GM21528 (cell line): ENCODE measurements at regions not wholly inside any gene's neighbourhood (a gene's known extent, or its start where the extent isn't known, plus 50 kb on each side); places are given as distances from the start of the nearest gene placed in this dataset.
"Not testable (repeated sequence)": the region's sequence is repeated elsewhere in the genome, so short reads cannot be mapped to it uniquely, and the experiment has no call there.

Experiments used
- ATAC-seq: cut with Tn5 transposase; IDR thresholded peaks from one replicate; pipeline ENCODE4 v1.9.1; 2021; ENCODE audit warnings: mild to moderate bottlenecking, moderate library complexity; ENCODE audit not compliant: unreplicated experiment, low FRiP score

DNA sequence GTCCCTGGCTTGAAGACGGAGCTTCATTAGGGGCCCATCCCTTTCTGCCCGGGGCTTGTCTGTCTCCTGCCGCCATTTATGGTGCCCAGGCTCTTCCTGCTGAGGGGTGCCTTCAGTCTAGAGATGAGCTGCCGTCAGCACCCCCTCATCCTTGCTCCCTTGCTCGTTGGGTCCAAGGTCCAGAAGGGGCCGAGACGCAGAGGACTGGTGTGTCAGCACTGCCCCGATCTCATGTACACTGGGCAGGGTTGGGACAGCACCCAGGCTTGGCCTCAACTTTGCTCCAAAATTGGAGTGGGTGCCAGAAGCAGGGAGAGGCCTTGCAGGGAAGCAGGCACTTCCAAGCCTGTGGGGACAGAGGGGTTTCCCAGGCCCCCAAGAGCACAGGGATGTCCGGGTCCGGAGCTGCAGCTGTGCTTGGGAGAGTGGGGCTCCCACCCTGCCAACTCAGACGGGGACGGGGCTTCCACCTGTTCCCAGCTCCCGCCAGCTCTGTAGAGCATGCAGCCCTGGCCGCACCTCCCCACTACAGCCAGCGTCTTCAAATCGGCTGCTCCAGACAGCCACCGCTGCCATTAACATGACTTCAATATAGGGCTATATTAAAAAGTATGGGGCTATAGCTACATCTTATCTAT is 488.8 kb downstream of the TENT5A start:
- ATAC-seq: no peak

DNA sequence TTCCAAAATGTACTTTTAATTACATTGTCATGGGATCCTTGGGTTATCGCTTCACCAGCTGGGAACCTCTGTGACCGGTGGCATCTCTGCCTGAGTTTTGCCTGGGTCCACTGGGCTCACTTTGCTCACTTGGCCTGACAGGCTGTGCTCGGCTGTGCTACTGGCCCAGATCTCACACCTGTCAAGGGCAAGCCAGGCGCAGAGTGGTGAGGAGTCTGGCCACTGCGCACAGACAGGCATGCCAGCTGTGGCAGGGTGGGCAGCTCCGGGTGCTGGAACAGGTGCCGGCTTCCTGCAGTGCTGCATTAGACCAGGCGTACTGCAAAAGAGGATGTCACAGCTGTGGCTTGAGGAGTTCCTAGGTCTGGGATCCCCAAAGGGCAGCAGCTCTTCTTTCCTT is 489.8 kb downstream of the TENT5A start:
- ATAC-seq: no peak

GRCh38 chr6:81256223-81256622 is 496.3 kb downstream of the TENT5A start:
- ATAC-seq: not testable (repeated sequence)

- ATAC-seq: no peak
These were observed 498.7 kb downstream of the TENT5A start for GRCh38 chr6:81253821-81254220.

DNA sequence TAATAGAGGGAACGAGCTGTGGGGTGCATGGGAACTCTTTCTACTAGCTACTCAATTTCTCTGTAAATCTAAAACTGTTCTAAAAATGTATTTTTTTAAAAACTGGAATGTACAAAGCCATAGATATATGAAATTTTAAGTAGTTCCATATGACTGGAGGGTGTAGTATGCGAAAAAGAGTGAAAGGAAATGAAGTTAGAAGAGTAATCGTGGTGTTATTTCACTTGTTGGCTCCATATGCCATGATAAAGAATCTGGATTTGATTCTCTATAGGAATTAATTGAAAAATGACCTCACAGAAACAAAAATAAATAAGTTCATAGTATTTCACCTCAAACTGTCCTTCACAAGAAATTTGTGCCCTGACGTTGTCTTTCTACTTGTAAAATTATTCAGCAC is 500.2 kb downstream of the TENT5A start:
- no peak for ATAC-seq

- ATAC-seq: no peak
These were observed 506.3 kb downstream of the TENT5A start for GRCh38 chr6:81246200-81246599.

GRCh38 chr6:81242624-81243023 is 509.9 kb downstream of the TENT5A start:
- ATAC-seq: no peak

GRCh38 chr6:81241126-81242041 is 511.1 kb downstream of the TENT5A start:
- no peak for ATAC-seq

GRCh38 chr6:81238390-81238789 is 514.1 kb downstream of the TENT5A start:
- ATAC-seq: no peak

- ATAC-seq: no peak
These were observed 515.3 kb downstream of the TENT5A start for GRCh38 chr6:81237226-81237625.

GRCh38 chr6:81235512-81235911 is 517.0 kb downstream of the TENT5A start:
- ATAC-seq: no peak

DNA sequence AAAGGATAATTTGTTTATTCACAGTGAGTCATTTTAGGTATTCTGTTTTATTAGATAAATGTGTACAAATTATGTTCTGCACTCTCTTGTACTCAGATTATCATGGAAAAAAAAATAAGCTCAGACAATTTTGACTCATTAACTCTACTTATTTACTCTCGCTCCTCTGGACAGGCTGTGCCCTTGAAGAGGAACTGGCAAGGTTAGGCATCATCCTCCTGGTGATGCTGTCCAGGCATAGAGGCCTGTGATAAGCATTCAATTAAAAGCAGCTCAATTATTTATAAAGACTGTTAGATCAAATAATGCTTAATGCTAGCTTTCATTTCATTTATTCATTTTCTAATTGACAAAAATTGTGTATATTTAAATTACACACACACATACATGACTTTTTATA is 518.5 kb downstream of the TENT5A start:
- no peak for ATAC-seq

DNA sequence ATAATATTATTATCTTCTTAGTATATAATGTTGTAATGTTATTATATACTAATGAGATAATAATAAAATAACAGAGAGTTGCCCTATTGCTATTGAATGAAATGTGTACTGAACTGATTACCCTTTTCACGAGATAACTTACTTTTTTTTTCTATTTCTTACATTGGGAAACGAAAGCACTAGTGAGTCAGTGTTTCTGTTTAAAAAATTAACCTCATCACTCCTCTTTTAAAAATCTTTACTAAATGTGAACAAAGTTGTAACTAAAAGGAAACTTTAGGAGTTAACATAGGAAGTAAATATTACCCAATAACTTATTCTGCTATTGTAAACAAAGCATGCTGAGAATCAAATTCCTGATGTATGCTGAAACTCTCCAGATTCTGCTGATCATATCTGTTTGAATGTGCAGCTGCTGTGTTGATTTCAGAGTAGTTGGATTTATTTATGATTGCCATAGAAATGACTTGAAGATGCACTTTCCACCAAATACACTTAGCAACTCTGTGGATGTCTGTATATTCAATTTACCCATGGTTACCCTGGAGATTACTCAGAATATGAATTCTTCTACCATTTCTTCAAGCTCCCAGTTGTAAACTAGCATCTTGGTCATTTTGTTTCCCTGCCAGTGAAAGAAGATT is 523.4 kb downstream of the TENT5A start:
- ATAC-seq: no peak

DNA sequence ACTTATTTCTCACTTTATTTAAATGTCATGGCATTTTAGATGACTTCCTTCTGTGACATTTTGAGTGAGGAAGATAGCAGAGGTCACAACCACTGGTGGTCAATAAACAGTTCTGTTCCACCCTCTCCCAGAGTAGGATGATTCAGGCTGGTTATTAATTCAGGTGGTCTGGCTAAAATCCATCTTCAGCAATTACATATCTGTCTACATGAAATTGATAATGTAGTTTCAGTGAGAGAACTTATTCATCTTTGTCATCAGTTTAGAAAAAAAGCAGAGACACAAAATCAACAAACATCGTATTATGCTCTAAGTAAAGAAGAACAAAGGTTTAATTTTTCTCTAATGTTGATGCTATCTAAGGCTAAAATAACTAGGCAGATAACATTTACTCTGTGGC is 525.5 kb downstream of the TENT5A start:
- ATAC-seq: no peak

DNA sequence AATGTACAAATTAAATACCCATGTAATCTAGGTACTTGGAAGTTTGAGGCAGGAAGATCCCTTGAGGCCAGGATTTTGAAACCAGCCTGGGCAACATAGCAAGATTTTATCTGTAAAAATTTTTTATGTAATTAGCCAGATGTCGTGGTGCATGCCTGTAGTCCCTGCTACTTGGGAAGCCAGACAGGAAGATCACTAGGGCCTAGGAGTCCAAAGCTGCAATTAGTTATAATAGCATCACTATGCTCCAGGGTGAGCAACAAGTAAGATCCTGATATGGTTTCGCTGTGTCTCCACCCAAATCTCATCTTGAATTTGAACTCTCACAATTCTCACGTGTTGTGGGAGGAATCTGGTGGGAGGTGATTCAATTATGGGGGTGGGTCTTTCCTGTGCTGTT is 535.8 kb downstream of the TENT5A start:
- no peak for ATAC-seq

- no peak for ATAC-seq
These were observed 537.4 kb downstream of the TENT5A start for GRCh38 chr6:81215092-81215432.

DNA sequence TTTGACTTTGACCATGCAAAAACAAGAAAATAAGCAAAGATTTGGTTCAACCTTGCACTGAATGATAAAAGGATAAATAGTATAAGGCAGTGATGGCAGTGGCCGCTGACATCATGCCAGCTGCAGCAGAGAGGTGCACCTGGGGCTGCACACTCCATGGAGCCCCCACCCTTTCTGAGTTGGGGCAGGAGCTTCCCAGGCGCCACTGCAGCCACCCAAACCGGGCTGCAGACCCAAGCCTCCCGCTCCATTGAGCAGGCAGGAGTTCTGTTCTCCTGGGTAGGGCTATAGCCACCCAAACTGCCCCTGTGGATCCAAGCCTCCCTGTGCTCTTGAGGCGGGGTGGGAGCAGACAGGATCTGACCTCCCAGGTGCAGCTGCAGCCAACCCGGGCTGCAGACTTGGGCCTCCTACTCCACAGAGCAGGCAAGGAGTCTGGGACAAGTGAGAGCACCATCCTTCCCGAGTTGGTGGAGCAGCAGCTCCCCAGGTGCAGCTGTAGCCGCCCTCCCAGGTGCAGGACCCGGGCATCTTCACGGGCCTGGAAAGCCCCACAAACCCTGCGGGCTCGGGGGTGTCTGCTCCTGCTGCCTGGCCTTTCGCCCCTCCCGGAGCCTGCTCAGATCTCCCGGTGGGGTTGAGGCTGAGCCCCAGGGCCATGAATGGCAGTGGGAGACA is 537.9 kb downstream of the TENT5A start:
- ATAC-seq: no peak

DNA sequence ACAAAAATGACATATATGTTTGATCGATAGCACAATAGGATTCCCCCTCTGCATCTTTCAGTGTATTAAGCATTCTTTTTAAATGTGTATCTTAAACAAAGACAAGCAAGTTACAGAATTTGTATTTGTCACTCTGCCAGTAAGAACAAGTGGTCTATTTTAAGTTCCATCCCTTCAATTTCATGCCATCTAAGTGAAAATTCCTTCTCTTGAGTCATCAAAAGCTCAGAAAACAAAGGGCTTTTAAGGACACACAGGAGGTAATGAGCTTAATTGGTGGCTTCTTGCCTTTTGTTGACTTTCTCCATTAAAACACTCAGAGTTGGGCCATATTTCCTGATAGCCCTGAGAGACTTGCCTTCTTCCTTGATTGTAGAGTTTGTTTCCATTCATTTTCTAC is 547.8 kb downstream of the TENT5A start:
- no peak for ATAC-seq

DNA sequence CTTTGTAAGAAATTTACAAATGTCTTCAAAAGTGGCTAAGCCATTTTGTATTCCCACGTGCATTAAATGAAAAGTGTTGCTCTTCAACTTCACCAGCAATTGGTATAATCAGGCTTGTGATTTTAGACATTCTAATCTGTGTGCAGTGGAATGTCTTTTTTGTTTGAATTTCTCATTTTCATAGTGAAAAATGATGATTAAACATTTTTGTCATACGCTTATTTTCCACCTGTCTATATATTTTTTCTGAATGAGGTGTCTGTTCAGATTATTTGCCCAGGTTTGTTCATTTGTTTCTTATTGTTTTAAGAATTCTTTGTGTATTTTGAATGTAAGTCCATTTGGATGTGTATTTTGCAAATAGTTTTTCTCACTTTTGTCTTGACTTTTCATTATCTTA is 558.1 kb downstream of the TENT5A start:
- ATAC-seq: no peak

- no peak for ATAC-seq
These were observed 580.3 kb downstream of the TENT5A start for GRCh38 chr6:81172056-81172740.
